ENCODE measurements at regions not wholly inside any gene's neighbourhood (a gene's known extent, or its start where the extent isn't known, plus 50 kb on each side); places are given as distances from the start of the nearest gene placed in this dataset.

DNA sequence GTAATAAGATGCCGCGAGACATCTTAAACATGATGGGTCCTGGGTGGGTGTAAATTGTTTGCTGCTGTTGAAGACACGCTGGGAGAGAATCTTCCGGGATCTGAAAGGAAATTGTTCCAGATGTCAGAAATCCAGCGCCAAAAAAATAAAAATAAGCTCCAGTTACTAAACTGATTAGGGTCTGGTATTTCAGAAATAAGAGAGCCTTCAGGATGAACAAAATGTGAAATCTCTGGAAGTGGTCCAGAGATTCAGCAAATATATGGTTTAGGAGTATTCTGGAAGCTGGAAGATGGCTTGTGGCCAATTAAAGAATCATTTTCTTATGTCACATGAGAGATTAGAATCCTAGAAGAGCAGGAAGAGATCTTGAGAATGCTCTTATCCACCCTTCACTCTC, 75.8 kb upstream of the NHS start:
- H3K9ac ChIP-seq (ENCODE audit: low read length): no peak overlapping the region
- H3K79me2 ChIP-seq (ENCODE audit: insufficient read depth, low read length): no peaks in the 10 kb centered on the region
- no peaks in the 10 kb centered on the region for H3F3A ChIP-seq (ENCODE audit: insufficient read depth, low read length)
- H3K4me1 ChIP-seq (ENCODE audit: insufficient read depth, low read length, severe bottlenecking): no peaks in the 10 kb centered on the region
- no peak overlapping the region for H3K27ac ChIP-seq (ENCODE audit: low read depth, low read length, poor library complexity, severe bottlenecking)
- no peaks in the 10 kb centered on the region for H3K9me3 ChIP-seq (ENCODE audit: low read length)
- H3K9me2 ChIP-seq (ENCODE audit: low read depth, low read length): no peaks in the 10 kb centered on the region
- TF ChIP-seq EZH2 (IDR thresholded peaks at IDR 0.05; ENCODE audit: borderline replicate concordance, low read length): no peak
- TF ChIP-seq, protein P1, sequence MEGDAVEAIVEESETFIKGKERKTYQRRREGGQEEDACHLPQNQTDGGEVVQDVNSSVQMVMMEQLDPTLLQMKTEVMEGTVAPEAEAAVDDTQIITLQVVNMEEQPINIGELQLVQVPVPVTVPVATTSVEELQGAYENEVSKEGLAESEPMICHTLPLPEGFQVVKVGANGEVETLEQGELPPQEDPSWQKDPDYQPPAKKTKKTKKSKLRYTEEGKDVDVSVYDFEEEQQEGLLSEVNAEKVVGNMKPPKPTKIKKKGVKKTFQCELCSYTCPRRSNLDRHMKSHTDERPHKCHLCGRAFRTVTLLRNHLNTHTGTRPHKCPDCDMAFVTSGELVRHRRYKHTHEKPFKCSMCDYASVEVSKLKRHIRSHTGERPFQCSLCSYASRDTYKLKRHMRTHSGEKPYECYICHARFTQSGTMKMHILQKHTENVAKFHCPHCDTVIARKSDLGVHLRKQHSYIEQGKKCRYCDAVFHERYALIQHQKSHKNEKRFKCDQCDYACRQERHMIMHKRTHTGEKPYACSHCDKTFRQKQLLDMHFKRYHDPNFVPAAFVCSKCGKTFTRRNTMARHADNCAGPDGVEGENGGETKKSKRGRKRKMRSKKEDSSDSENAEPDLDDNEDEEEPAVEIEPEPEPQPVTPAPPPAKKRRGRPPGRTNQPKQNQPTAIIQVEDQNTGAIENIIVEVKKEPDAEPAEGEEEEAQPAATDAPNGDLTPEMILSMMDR (IDR thresholded peaks at IDR 0.05; ENCODE audit: low read length): no peak
- no peak overlapping the region for H3K4me2 ChIP-seq (ENCODE audit: low read length)
- H3K27me3 ChIP-seq (ENCODE audit: insufficient read depth, low read length): no peaks in the 10 kb centered on the region
- H3K4me3 ChIP-seq (ENCODE audit: low read depth, low read length, poor library complexity, severe bottlenecking): no peak overlapping the region
- H4K20me1 ChIP-seq (ENCODE audit: insufficient read depth, low read length): no peaks in the 10 kb centered on the region
- no peak overlapping the region for H2AFZ ChIP-seq (ENCODE audit: low read length)
- H3K36me3 ChIP-seq (ENCODE audit: insufficient read depth, low read length): no peaks in the 10 kb centered on the region

DNA sequence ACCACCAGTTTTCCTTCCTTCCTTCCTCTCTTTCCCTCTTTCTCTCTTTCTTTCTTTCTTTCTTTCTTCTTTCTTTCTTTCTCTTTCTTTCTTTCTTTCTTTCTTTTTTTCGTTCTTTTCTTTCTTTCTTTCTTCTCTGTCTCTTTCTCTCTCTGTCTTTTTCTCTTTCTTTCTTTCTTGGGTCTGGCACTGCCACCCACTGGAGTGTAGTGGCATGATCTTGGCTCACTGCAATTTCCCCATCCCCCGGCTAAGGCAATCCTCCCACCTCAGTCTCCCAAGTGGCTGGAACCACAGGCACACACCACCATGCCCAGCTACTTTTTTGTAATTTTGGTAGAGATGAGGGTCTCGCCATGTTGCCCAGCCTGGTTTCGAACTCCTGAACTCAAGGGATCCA, 51.6 kb upstream of the NHS start:
- no peak overlapping the region for H3K9ac ChIP-seq (ENCODE audit: low read length)
- no peaks in the 10 kb centered on the region for H3K79me2 ChIP-seq (ENCODE audit: insufficient read depth, low read length)
- H3K27ac ChIP-seq (ENCODE audit: low read depth, low read length, poor library complexity, severe bottlenecking): no peak overlapping the region
- no peak overlapping the region for H3K4me2 ChIP-seq (ENCODE audit: low read length)
- TF ChIP-seq, protein P1 (IDR thresholded peaks at IDR 0.05; ENCODE audit: low read length): no peak
- TF ChIP-seq EZH2 (IDR thresholded peaks at IDR 0.05; ENCODE audit: borderline replicate concordance, low read length): no peak
- no peaks in the 10 kb centered on the region for H3F3A ChIP-seq (ENCODE audit: insufficient read depth, low read length)
- H3K27me3 ChIP-seq (ENCODE audit: insufficient read depth, low read length): no peaks in the 10 kb centered on the region
- no peaks in the 10 kb centered on the region for H3K9me3 ChIP-seq (ENCODE audit: low read length)
- H3K4me3 ChIP-seq (ENCODE audit: low read depth, low read length, poor library complexity, severe bottlenecking): no peak overlapping the region
- H3K9me2 ChIP-seq (ENCODE audit: low read depth, low read length): no peaks in the 10 kb centered on the region
- H3K36me3 ChIP-seq (ENCODE audit: insufficient read depth, low read length): no peaks in the 10 kb centered on the region
- no peak overlapping the region for H2AFZ ChIP-seq (ENCODE audit: low read length)
- H4K20me1 ChIP-seq (ENCODE audit: insufficient read depth, low read length): no peaks in the 10 kb centered on the region
- no peaks in the 10 kb centered on the region for H3K4me1 ChIP-seq (ENCODE audit: insufficient read depth, low read length, severe bottlenecking)

Measured in OCI-LY1 (cell line).